ENCODE measurements at regions not wholly inside any gene's neighbourhood (a gene's known extent, or its start where the extent isn't known, plus 50 kb on each side); places are given as distances from the start of the nearest gene placed in this dataset.
A peak's percentile ranks its signal among the peaks of the same experiment; 100 is the strongest.

GRCh38 chr1:157196245-157196543 lies 58.0 kb upstream of the ETV3 start:
- Mint-ChIP-seq H3K36me3 (ENCODE audit: insufficient read depth in 2 of 2) (no peaks in the 10 kb centered on the region), H3K9me3 (no peaks in the 10 kb centered on the region), H3K4me3 (no peak overlapping the region), H3K27me3 (ENCODE audit: low read depth) (peaks cover 32% of the 10 kb centered on the region), H3K27ac (no peak overlapping the region), H3K4me1 (ENCODE audit: low read depth) (peaks cover 11% of the 10 kb centered on the region)
- DNase-seq (no peak), ATAC-seq (replicated peaks in 1 of 2) (no peak)

- H3K36me3 Mint-ChIP-seq (ENCODE audit: insufficient read depth in 2 of 2): no peaks in the 10 kb centered on the region
- no peak overlapping the region for H3K4me3 Mint-ChIP-seq
- peaks cover 11% of the 10 kb centered on the region for H3K4me1 Mint-ChIP-seq (ENCODE audit: low read depth)
- peaks cover 32% of the 10 kb centered on the region for H3K27me3 Mint-ChIP-seq (ENCODE audit: low read depth)
- no peak for ATAC-seq (replicated peaks in 1 of 2)
- no peak for DNase-seq
- H3K9me3 Mint-ChIP-seq: no peaks in the 10 kb centered on the region
- H3K27ac Mint-ChIP-seq: no peak overlapping the region
Measured at GRCh38 chr1:157195521-157196244, 57.5 kb upstream of the ETV3 start.

- H3K4me1 Mint-ChIP-seq (ENCODE audit: low read depth): peaks cover 11% of the 10 kb centered on the region
Measured at GRCh38 chr1:157194731-157195520, 56.7 kb upstream of the ETV3 start.

GRCh38 chr1:157193702-157194391 lies 55.7 kb upstream of the ETV3 start:
- DNase-seq (peak; percentile 61 to 68), ATAC-seq (replicated peaks in 1 of 2) (peak; percentile 41 to 51)
- Mint-ChIP-seq H3K27me3 (ENCODE audit: low read depth) (peaks cover 36% of the 10 kb centered on the region), H3K4me3 (no peak overlapping the region), H3K36me3 (ENCODE audit: insufficient read depth in 2 of 2) (no peaks in the 10 kb centered on the region), H3K9me3 (no peaks in the 10 kb centered on the region), H3K4me1 (ENCODE audit: low read depth) (peaks cover 7% of the 10 kb centered on the region), H3K27ac (no peak overlapping the region)

More at GRCh38 chr1:157194731-157195520, 56.7 kb upstream of the ETV3 start:
- DNase-seq (no peak), ATAC-seq (replicated peaks in 1 of 2) (no peak)
- H3K27ac Mint-ChIP-seq: no peak overlapping the region
- no peaks in the 10 kb centered on the region for H3K36me3 Mint-ChIP-seq (ENCODE audit: insufficient read depth in 2 of 2)
- no peak overlapping the region for H3K4me3 Mint-ChIP-seq
- peaks cover 32% of the 10 kb centered on the region for H3K27me3 Mint-ChIP-seq (ENCODE audit: low read depth)
- H3K9me3 Mint-ChIP-seq: no peaks in the 10 kb centered on the region

GRCh38 chr1:157193219-157193618 lies 55.0 kb upstream of the ETV3 start:
- H3K4me1 Mint-ChIP-seq (ENCODE audit: low read depth): peaks cover 1% of the 10 kb centered on the region
- H3K27ac Mint-ChIP-seq: no peak overlapping the region
- DNase-seq (no peak), ATAC-seq (replicated peaks in 1 of 2) (no peak)
- no peaks in the 10 kb centered on the region for H3K9me3 Mint-ChIP-seq
- H3K27me3 Mint-ChIP-seq (ENCODE audit: low read depth): peaks cover 38% of the 10 kb centered on the region
- H3K36me3 Mint-ChIP-seq (ENCODE audit: insufficient read depth in 2 of 2): no peaks in the 10 kb centered on the region
- H3K4me3 Mint-ChIP-seq: no peak overlapping the region

GRCh38 chr1:157189986-157190982 lies 52.1 kb upstream of the ETV3 start:
- Mint-ChIP-seq H3K4me3 (no peak overlapping the region), H3K9me3 (no peaks in the 10 kb centered on the region), H3K4me1 (ENCODE audit: low read depth) (no peaks in the 10 kb centered on the region), H3K36me3 (ENCODE audit: insufficient read depth in 2 of 2) (no peaks in the 10 kb centered on the region), H3K27me3 (ENCODE audit: low read depth) (peaks cover 38% of the 10 kb centered on the region), H3K27ac (no peak overlapping the region)
- DNase-seq: no peak
- ATAC-seq (replicated peaks in 1 of 2): no peak

GRCh38 chr1:157189096-157189495 lies 50.9 kb upstream of the ETV3 start:
- H3K27me3 Mint-ChIP-seq (ENCODE audit: low read depth): peaks cover 31% of the 10 kb centered on the region

More at GRCh38 chr1:157189096-157189495, 50.9 kb upstream of the ETV3 start:
- DNase-seq: no peak
- H3K27ac Mint-ChIP-seq: no peak overlapping the region
- H3K4me1 Mint-ChIP-seq (ENCODE audit: low read depth): no peaks in the 10 kb centered on the region
- H3K4me3 Mint-ChIP-seq: no peak overlapping the region
- H3K9me3 Mint-ChIP-seq: no peaks in the 10 kb centered on the region
- no peaks in the 10 kb centered on the region for H3K36me3 Mint-ChIP-seq (ENCODE audit: insufficient read depth in 2 of 2)
- no peak for ATAC-seq (replicated peaks in 1 of 2)
